Lung (tissue), 11 donors: ENCODE measurements at regions not wholly inside any gene's neighbourhood (a gene's known extent, or its start where the extent isn't known, plus 50 kb on each side); places are given as distances from the start of the nearest gene placed in this dataset.

Experiments
- ATAC-seq: fragments of 200-7000 bp; cut with Tn5 transposase; one replicate; pipeline ENCODE4 v1.9.1; 2020; ENCODE audit warnings: moderate number of reproducible peaks; ENCODE audit not compliant: insufficient read depth, low FRiP score
- DNase-seq, 3 donors: peaks; one replicate each; pipeline ENCODE4 v3.0.0-alpha.2; 2013 to 2017
- H3K27ac ChIP-seq, 2 donors: one replicate each; pipeline ENCODE4 v1.5.1; 2013; ENCODE audit warnings: mild to moderate bottlenecking in 2 of 2, moderate library complexity in 2 of 2, control low read depth in 1 of 2, inconsistent platforms in 1 of 2, low read depth in 1 of 2, low read length in 1 of 2
- H3K27me3 ChIP-seq, 3 donors: one replicate each; pipeline ENCODE4 v1.5.1; 2013; ENCODE audit warnings: low read length in 2 of 3; ENCODE audit not compliant: control insufficient read depth in 3 of 3, insufficient read depth in 3 of 3
- H3K36me3 ChIP-seq, 4 donors: one replicate each; pipeline ENCODE4 v1.5.1; 2013; ENCODE audit warnings: low read length in 4 of 4, mild to moderate bottlenecking in 1 of 4, moderate library complexity in 1 of 4; ENCODE audit not compliant: control insufficient read depth in 4 of 4, insufficient read depth in 4 of 4
- H3K4me1 ChIP-seq, 5 donors: one replicate each; pipeline ENCODE4 v1.5.1; 2013; ENCODE audit warnings: low read length in 5 of 5, mild to moderate bottlenecking in 2 of 5, moderate library complexity in 1 of 5; ENCODE audit not compliant: control insufficient read depth in 5 of 5, insufficient read depth in 5 of 5
- H3K4me3 ChIP-seq: one replicate; pipeline ENCODE4 v1.5.1; 2013; ENCODE audit warnings: mild to moderate bottlenecking, control low read depth, moderate library complexity
- H3K9ac ChIP-seq, 2 donors: one replicate each; pipeline ENCODE4 v1.5.1; 2013; ENCODE audit warnings: low read length in 2 of 2, control low read depth in 1 of 2; ENCODE audit not compliant: insufficient read depth in 1 of 2
- H3K9me3 ChIP-seq, 4 donors: one replicate each; pipeline ENCODE4 v1.5.1; 2013; ENCODE audit warnings: low read length in 3 of 4, mild to moderate bottlenecking in 1 of 4, moderate library complexity in 1 of 4; ENCODE audit not compliant: control insufficient read depth in 4 of 4, insufficient read depth in 3 of 4
- CTCF ChIP-seq: IDR thresholded peaks from 2 replicates; pipeline ENCODE4 v1.5.1; 2012; ENCODE audit warnings: mild to moderate bottlenecking; ENCODE audit errors: control extremely low read depth, extremely low read depth
- WGBS, 2 donors: extraction: QIAGEN DNeasy Blood & Tissue Kit; methylation state at CpG; one replicate each; pipeline ENCODE4 v1.1.7; 2013; 5-methylcytosine and 5-hydroxymethylcytosine counted together
- donor health status: control.
- donor health status: control.
- donor health status: Bipolar disorder and iron deficiency.
- donor health status: healthy.
- donor health status: DM: yes; HTN: yes; CAD: no.

- no peak overlapping the region for H3K4me3 ChIP-seq
- peaks cover 7 to 66% (median 58%) of the 10 kb centered on the region in 3 donors for H3K27me3 ChIP-seq
- no peaks in the 10 kb centered on the region for H3K36me3 ChIP-seq
- peak; percentile 61 to 89 (median 86) for DNase-seq
- peak; percentile 89 for ATAC-seq
- peak; percentile 34 for TF ChIP-seq CTCF
- H3K9me3 ChIP-seq: peaks cover 0 to 2% (median 0%) of the 10 kb centered on the region in 4 donors
- H3K9ac ChIP-seq: no peak overlapping the region
- no peak overlapping the region for H3K27ac ChIP-seq
- H3K4me1 ChIP-seq: peaks cover 0 to 17% (median 0%) of the 10 kb centered on the region in 5 donors
- 19% methylated on average over 10 of the region's 10 CpGs for WGBS, 2 donors
Measured at GRCh38 chr2:118221536-118222272, 133.4 kb downstream of the INSIG2 start.

DNA sequence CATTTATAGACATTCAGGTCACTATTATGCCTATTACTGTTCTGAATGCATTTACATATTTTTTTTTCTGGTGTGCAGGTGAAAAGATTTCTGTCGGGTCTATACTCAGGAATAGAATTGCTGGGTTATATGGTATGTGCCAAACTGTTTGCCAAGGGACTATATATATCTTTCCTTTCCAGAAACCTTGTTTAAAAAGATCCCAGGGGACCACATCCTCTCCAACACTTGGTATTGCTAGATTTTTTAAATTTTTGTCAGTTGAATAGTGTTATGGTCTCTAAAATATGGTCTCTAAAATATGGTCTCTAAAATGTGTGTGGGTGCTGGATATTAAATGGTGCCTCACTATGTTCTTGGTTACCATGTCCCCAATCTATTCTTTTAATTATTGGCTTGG lies 131.3 kb downstream of the INSIG2 start:
- Histone ChIP-seq H3K27ac (no peak overlapping the region), H3K36me3 (no peaks in the 10 kb centered on the region), H3K4me1 (peaks cover 0 to 14% (median 0%) of the 10 kb centered on the region in 5 donors), H3K27me3 (peaks cover 0 to 50% (median 42%) of the 10 kb centered on the region in 3 donors), H3K4me3 (no peak overlapping the region), H3K9ac (no peak overlapping the region), H3K9me3 (peaks cover 0 to 2% (median 0%) of the 10 kb centered on the region in 4 donors)
- 74 to 80% methylated on average over 1 of the region's 1 CpG for WGBS, 2 donors
- no peak for TF ChIP-seq CTCF
- DNase-seq (no peak), ATAC-seq (no peak)

GRCh38 chr2:118216224-118216623 lies 128.0 kb downstream of the INSIG2 start:
- no peaks in the 10 kb centered on the region for H3K4me1 ChIP-seq
- H3K36me3 ChIP-seq: no peaks in the 10 kb centered on the region
- WGBS, 2 donors: 87 to 94% methylated on average over 3 of the region's 3 CpGs
- no peak overlapping the region for H3K9ac ChIP-seq
- DNase-seq (no peak), ATAC-seq (no peak)
- no peak overlapping the region for H3K4me3 ChIP-seq
- TF ChIP-seq CTCF: no peak
- no peak overlapping the region for H3K27ac ChIP-seq
- no peaks in the 10 kb centered on the region for H3K9me3 ChIP-seq
- peaks cover 0 to 22% (median 22%) of the 10 kb centered on the region in 3 donors for H3K27me3 ChIP-seq
